Thymus (tissue), 11 donors: ENCODE measurements at regions not wholly inside any gene's neighbourhood (a gene's known extent, or its start where the extent isn't known, plus 50 kb on each side); places are given as distances from the start of the nearest gene placed in this dataset.

Source experiments
- DNase-seq, 9 donors: peaks; one replicate each; pipeline ENCODE4 v3.0.0-alpha.2; 2013; ENCODE audit warnings: low spot score in 9 of 9, low read depth in 6 of 9, missing footprints in 1 of 9
- H3K27ac ChIP-seq, 2 donors: one replicate each; pipeline ENCODE4 v1.5.1; 2013; ENCODE audit warnings: control low read depth in 1 of 2, low read depth in 1 of 2, low read length in 1 of 2, mild to moderate bottlenecking in 1 of 2, moderate library complexity in 1 of 2
- H3K27me3 ChIP-seq, 2 donors: one replicate each; pipeline ENCODE4 v1.5.1; 2013; ENCODE audit warnings: low read length in 1 of 2; ENCODE audit not compliant: control insufficient read depth in 2 of 2, insufficient read depth in 1 of 2
- H3K36me3 ChIP-seq, 2 donors: one replicate each; pipeline ENCODE4 v1.5.1; 2013; ENCODE audit warnings: low read length in 1 of 2, mild to moderate bottlenecking in 1 of 2, moderate library complexity in 1 of 2; ENCODE audit not compliant: control insufficient read depth in 2 of 2, insufficient read depth in 2 of 2
- H3K4me1 ChIP-seq, 2 donors: one replicate each; pipeline ENCODE4 v1.5.1; 2013; ENCODE audit warnings: low read length in 2 of 2; ENCODE audit not compliant: control insufficient read depth in 2 of 2, insufficient read depth in 2 of 2
- H3K4me3 ChIP-seq, 2 donors: one replicate each; pipeline ENCODE4 v1.5.1; 2013; ENCODE audit warnings: low read length in 2 of 2, control low read depth in 1 of 2, mild to moderate bottlenecking in 1 of 2
- H3K9me3 ChIP-seq, 2 donors: one replicate each; pipeline ENCODE4 v1.5.1; 2013; ENCODE audit warnings: low read length in 1 of 2, mild to moderate bottlenecking in 1 of 2; ENCODE audit not compliant: control insufficient read depth in 2 of 2, insufficient read depth in 1 of 2
- WGBS: extraction: QIAGEN DNeasy Blood & Tissue Kit; methylation state at CpG from one replicate; pipeline ENCODE4 v1.1.7; 2013; 5-methylcytosine and 5-hydroxymethylcytosine counted together
- donor health status: healthy.

DNA sequence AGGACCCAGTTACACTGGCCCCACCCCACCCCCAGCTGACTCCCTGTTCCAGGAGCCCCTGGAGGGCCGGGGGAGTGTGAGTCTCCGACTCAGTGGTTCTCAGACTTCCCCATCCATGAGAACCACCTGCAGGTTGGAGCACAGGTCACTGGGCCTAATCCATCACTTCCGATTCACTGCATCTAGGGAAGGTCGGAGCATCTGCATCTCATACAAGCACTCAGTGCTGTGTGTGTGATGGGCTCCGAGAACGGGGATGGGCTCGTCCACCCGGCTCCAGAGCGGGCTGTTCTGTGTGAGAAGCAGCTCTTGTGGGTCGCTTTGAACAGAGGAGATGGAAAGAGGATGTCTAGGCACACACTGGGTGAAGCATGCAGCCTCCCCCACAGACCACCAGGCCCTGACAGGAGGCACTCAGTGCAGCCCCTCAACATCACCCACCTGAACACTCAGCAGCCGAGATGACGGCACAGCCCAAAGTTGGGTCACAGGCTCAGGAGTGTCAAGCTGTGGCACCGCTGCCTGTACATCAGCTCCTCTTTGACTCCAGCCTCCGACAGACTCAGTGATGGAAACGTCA, 541.4 kb downstream of the BRD1 start:
- H3K27ac ChIP-seq: no peak overlapping the region
- H3K4me1 ChIP-seq: no peaks in the 10 kb centered on the region
- DNase-seq: no peak
- WGBS: 93% methylated on average over 15 of the region's 15 CpGs
- H3K9me3 ChIP-seq: no peaks in the 10 kb centered on the region
- H3K27me3 ChIP-seq: peaks cover 0 to 3% of the 10 kb centered on the region in 2 donors
- H3K4me3 ChIP-seq: no peak overlapping the region
- H3K36me3 ChIP-seq: no peaks in the 10 kb centered on the region

DNA sequence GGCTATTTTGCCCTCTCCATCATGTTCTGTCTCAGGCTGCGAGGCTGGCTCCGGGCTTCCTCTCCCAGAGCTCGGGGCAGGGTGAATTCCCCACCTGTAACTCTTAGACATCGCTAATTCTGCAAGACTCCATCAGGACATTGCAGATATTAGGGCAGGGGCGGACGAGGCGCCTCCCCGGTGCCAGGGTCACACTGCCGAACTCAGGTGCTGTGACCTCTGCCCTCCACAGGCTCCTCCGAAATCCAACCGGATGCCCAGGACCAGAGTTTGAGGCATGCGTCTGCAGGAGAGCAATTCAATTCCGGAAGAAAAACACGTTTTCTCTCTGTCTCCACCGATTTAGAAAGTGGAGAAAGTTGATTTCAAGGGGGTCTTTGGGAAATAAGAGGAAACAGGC, 542.7 kb downstream of the BRD1 start:
- DNase-seq: no peak
- 93% methylated on average over 15 of the region's 15 CpGs for WGBS
- H3K27me3 ChIP-seq: peaks cover 0 to 3% of the 10 kb centered on the region in 2 donors
- no peaks in the 10 kb centered on the region for H3K9me3 ChIP-seq
- H3K27ac ChIP-seq: no peak overlapping the region
- no peaks in the 10 kb centered on the region for H3K4me1 ChIP-seq
- no peaks in the 10 kb centered on the region for H3K36me3 ChIP-seq
- H3K4me3 ChIP-seq: no peak overlapping the region

DNA sequence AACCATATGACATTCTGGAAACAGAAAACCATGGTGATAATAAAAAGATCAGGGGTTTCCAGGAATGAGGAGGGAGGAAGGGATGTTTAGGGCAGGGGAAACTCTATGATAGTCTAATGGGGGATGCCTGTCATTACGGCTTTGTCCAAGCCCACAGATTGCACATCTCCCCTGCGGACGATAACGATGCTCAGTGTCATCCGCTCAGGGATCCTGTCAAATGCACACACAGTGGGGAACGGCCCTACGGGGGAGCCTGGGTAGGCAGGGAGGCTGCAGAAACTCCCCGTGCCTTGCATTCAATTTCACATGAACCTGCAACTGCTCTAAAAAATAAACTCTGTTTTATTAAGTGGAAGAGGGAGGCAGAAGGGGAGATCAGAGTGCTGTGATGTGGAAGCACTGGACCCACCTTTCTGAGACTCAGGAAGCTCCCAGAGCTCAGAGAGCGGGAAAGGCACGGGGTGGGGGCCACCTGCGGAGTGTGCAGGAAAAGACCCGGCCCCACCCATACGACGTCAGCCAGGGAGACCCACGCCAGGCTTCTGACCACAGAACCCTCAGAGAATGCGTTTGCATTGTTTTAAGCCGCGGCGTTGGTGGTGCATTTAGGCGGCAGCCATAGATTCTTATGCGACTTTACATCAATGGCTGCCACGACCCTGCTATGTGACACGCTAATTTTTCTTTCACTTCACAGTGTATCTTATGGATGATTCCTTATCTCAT, 543.5 kb downstream of the BRD1 start:
- Histone ChIP-seq H3K36me3 (no peaks in the 10 kb centered on the region), H3K27ac (no peak overlapping the region), H3K4me1 (no peaks in the 10 kb centered on the region), H3K4me3 (no peak overlapping the region), H3K27me3 (peaks cover 0 to 3% of the 10 kb centered on the region in 2 donors), H3K9me3 (no peaks in the 10 kb centered on the region)
- WGBS: 86% methylated on average over 23 of the region's 23 CpGs
- no peak for DNase-seq

DNA sequence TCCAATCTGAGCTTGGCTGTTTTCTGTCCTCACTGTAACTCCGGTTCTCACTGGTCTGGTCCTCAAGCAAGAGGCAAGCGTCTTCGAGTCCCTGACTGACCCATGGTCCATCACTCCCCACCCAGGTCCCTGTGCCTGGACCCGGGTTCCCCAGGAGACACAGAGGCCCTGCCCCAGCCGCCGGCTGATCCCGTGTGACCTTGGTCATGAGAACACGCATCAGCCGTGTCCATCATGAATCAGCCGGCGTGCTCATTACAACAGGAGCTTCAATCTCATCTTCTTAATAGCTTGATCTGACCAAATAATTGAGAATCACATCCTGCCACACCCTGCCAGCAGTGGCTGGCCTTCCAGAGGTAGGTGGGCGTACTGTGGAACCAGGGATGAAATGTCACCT, 545.1 kb downstream of the BRD1 start:
- no peak for DNase-seq
- WGBS: 94% methylated on average over 12 of the region's 12 CpGs
- Histone ChIP-seq H3K27ac (no peak overlapping the region), H3K4me3 (no peak overlapping the region), H3K27me3 (peaks cover 0 to 3% of the 10 kb centered on the region in 2 donors), H3K4me1 (no peaks in the 10 kb centered on the region), H3K9me3 (no peaks in the 10 kb centered on the region), H3K36me3 (no peaks in the 10 kb centered on the region)

DNA sequence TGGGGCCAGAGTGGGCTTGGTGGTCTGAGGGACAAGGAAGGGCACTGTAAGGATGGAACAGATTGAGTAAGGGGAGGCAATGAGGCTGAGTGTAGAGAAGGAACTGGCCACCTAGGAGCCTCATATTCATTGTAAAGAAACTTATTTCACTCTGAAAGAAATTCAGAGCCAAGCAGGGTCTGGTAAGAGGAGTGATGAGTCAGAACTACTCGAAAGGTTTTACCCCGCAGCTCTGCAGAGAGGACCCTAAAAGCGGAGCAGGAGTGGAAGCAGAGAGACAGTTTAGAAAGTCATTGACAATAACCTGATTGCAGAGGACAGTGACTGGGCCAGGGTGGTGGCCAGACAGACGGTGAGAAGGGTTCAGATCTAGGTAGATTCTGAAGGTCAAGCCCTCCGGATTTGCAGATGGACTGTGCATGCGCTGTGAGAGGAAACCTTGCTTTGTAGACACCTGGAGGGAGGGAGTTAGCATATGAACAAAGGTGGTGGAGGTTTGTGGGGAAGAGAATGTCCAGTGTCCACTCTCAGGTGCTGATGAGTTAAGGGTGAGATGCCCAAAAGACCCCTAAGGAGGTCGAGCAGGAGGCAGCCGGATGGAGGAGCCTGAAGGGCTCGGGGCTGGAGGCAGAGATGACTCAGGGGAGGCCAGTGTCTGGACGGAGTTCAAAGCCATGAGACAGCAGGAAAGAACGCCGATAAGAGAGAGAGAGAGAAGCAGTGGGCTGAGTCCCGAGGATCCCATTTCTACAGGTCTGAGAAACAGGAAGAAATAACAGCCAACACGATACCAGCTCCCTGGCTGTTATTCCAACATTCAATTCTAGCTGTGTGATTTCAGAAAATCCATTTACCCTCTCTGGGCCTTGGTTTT, 546.0 kb downstream of the BRD1 start:
- WGBS: 86% methylated on average over 14 of the region's 14 CpGs
- no peak overlapping the region for H3K27ac ChIP-seq
- no peaks in the 10 kb centered on the region for H3K36me3 ChIP-seq
- no peak for DNase-seq
- no peaks in the 10 kb centered on the region for H3K4me1 ChIP-seq
- no peaks in the 10 kb centered on the region for H3K9me3 ChIP-seq
- peaks cover 0 to 3% of the 10 kb centered on the region in 2 donors for H3K27me3 ChIP-seq
- H3K4me3 ChIP-seq: no peak overlapping the region

DNA sequence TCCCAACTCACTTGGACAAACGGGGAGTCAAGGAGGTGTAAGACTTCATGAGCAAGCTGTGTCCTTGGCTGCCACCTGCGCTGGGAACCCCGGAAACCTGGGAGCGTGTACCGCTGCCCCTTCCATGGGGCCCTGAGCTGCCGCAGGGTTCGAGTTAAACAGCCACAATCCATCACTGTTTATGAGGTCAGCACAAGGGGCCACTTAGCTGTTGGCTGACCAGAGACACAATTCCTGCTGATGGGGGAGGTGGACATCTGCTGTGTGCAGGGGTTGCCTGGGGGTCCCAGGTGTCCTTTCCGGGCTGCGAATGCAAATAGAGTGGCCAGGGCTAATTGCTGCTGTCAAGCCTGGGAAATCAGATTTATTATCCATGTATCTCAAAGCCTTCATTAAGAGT, 549.3 kb downstream of the BRD1 start:
- WGBS: 88% methylated on average over 9 of the region's 9 CpGs
- no peaks in the 10 kb centered on the region for H3K9me3 ChIP-seq
- no peak for DNase-seq
- no peak overlapping the region for H3K27ac ChIP-seq
- no peak overlapping the region for H3K4me3 ChIP-seq
- H3K27me3 ChIP-seq: peaks cover 0 to 3% of the 10 kb centered on the region in 2 donors
- no peaks in the 10 kb centered on the region for H3K4me1 ChIP-seq
- no peaks in the 10 kb centered on the region for H3K36me3 ChIP-seq

DNA sequence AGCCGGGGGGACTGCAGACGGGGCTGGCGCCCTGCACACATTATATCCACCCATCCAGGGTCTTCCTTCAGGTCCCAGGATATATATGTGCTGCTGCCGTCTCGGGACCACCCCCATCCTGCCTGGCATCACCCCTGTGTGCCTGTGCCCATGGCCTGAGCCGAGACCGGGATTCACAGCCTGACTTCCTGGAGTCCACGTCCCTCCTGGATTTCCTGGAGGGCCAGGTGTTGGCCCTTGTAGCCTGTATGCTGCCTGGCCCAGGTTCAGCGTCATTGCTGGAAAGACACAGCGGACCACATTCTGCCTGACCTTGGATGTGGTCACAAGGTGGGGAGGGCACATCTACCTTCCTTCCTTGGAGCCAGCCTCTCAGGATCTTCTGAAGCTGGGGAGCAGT, 551.1 kb downstream of the BRD1 start:
- H3K27ac ChIP-seq: no peak overlapping the region
- H3K36me3 ChIP-seq: no peaks in the 10 kb centered on the region
- no peak for DNase-seq
- 87% methylated on average over 10 of the region's 10 CpGs for WGBS
- H3K4me1 ChIP-seq: no peaks in the 10 kb centered on the region
- H3K9me3 ChIP-seq: no peaks in the 10 kb centered on the region
- no peaks in the 10 kb centered on the region for H3K27me3 ChIP-seq
- no peak overlapping the region for H3K4me3 ChIP-seq

DNA sequence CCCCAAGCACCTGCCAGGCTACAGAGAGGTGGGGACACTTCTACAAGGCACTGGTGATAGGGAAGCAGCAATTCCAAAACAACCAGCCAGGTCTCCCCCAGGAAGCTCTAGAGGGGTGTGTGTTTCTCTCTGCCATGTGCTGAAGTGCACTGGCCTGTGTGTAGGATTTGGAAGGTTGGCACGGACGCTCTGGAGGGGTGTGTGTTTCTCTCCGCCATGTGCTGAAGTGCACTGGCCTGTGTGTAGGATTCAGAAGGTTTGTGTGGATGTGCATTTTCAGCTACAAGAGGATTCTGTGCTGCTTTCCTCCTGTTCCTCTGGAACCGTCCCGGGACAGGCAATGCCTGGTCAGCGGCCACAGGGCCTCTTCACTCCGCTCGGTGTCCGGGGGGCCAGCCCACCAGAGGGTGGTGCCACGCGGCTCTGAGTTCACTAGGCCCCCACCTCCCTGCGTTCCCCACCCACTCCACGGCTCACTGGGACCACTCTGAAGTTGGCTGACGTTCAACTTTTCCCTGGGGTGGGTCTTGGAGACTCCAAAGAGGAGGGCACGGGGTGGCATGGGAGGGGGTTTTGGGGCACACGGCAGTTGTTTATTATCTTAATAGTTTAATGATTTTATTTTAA, 552.8 kb downstream of the BRD1 start:
- Histone ChIP-seq H3K9me3 (no peaks in the 10 kb centered on the region), H3K4me1 (no peaks in the 10 kb centered on the region), H3K27ac (no peak overlapping the region), H3K27me3 (peaks cover 0 to 8% of the 10 kb centered on the region in 2 donors), H3K4me3 (no peak overlapping the region), H3K36me3 (no peaks in the 10 kb centered on the region)
- no peak for DNase-seq
- WGBS: 87% methylated on average over 16 of the region's 16 CpGs
